ENCODE measurements at regions not wholly inside any gene's neighbourhood (a gene's known extent, or its start where the extent isn't known, plus 50 kb on each side); places are given as distances from the start of the nearest gene placed in this dataset.

DNA sequence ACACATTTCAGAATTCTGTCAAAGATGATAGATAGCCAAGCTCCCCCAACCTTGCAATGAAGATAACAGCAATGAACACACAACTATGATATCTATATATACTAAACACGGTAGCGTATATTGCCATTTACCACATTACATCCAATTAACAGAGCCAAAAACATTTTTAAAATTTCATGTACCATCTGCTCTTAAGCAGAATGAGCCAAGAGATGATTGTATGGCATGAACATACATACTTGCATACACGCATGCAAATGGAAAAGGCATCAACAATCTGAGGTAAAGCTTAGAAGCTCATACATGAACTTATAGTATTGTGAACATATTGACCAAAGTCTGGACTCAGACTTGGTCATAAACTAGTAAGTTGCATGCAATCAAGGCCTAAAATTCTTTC lies 712.9 kb upstream of the GOLIM4 start:
- no peak overlapping the region for H3K4me2 ChIP-seq (ENCODE audit: low read depth, low read length)
- no peaks in the 10 kb centered on the region for H3K9me3 ChIP-seq (replicated peaks; ENCODE audit: insufficient read depth, low read length)
- TF ChIP-seq, protein P1, sequence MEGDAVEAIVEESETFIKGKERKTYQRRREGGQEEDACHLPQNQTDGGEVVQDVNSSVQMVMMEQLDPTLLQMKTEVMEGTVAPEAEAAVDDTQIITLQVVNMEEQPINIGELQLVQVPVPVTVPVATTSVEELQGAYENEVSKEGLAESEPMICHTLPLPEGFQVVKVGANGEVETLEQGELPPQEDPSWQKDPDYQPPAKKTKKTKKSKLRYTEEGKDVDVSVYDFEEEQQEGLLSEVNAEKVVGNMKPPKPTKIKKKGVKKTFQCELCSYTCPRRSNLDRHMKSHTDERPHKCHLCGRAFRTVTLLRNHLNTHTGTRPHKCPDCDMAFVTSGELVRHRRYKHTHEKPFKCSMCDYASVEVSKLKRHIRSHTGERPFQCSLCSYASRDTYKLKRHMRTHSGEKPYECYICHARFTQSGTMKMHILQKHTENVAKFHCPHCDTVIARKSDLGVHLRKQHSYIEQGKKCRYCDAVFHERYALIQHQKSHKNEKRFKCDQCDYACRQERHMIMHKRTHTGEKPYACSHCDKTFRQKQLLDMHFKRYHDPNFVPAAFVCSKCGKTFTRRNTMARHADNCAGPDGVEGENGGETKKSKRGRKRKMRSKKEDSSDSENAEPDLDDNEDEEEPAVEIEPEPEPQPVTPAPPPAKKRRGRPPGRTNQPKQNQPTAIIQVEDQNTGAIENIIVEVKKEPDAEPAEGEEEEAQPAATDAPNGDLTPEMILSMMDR (IDR thresholded peaks at IDR 0.05; ENCODE audit: low read length): no peak
- no peak for TF ChIP-seq EZH2phosphoT487 (IDR thresholded peaks at IDR 0.05; ENCODE audit: low read length)
- no peak for TF ChIP-seq EZH2 (optimal IDR thresholded peaks at IDR 0.05; ENCODE audit: low read depth, low read length)
- H2AFZ ChIP-seq (ENCODE audit: low read length): no peak overlapping the region
- H3K27ac ChIP-seq (ENCODE audit: low read length): no peak overlapping the region
- no peak overlapping the region for H3K9ac ChIP-seq (ENCODE audit: low read length)
- H3K4me1 ChIP-seq (ENCODE audit: low read length): no peaks in the 10 kb centered on the region
- H3K9me2 ChIP-seq (replicated peaks; ENCODE audit: insufficient read depth, low read length): no peaks in the 10 kb centered on the region
- no peak for DNase-seq
- no peaks in the 10 kb centered on the region for H3K36me3 ChIP-seq (replicated peaks; ENCODE audit: insufficient read depth, low read length)
- H3F3A ChIP-seq (ENCODE audit: insufficient read depth, low read length): no peaks in the 10 kb centered on the region
- no peaks in the 10 kb centered on the region for H3K79me2 ChIP-seq (ENCODE audit: low read length)
- no peak overlapping the region for H3K4me3 ChIP-seq (ENCODE audit: low read length)
- no peaks in the 10 kb centered on the region for H4K20me1 ChIP-seq (ENCODE audit: insufficient read depth, low read length)
- H3K27me3 ChIP-seq (replicated peaks; ENCODE audit: insufficient read depth, low read length): no peaks in the 10 kb centered on the region

DNA sequence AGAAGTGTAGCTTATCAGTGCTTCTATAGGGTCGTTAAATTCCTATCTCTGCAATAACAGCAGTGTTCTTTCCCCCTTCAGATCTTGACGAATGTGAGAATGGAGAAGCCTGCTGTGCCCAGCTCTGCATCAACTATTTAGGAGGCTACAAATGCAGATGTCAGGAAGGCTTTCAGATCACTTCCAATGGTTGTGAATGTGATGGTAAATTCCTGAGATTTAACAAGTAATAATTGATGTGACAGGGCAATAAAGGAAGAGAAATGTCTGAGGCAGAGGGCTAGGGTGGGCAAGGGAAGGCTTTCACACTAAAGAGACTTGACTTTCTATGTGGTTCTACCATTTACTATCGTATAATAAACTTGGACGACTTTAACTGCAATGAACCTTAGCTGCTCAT lies 711.7 kb upstream of the GOLIM4 start:
- no peaks in the 10 kb centered on the region for H3K27me3 ChIP-seq (replicated peaks; ENCODE audit: insufficient read depth, low read length)
- H3F3A ChIP-seq (ENCODE audit: insufficient read depth, low read length): no peaks in the 10 kb centered on the region
- no peaks in the 10 kb centered on the region for H3K9me3 ChIP-seq (replicated peaks; ENCODE audit: insufficient read depth, low read length)
- H3K27ac ChIP-seq (ENCODE audit: low read length): no peak overlapping the region
- no peak for TF ChIP-seq EZH2phosphoT487 (IDR thresholded peaks at IDR 0.05; ENCODE audit: low read length)
- no peak overlapping the region for H2AFZ ChIP-seq (ENCODE audit: low read length)
- H3K79me2 ChIP-seq (ENCODE audit: low read length): no peaks in the 10 kb centered on the region
- no peak for DNase-seq
- H3K4me3 ChIP-seq (ENCODE audit: low read length): no peak overlapping the region
- H4K20me1 ChIP-seq (ENCODE audit: insufficient read depth, low read length): no peaks in the 10 kb centered on the region
- no peak overlapping the region for H3K9ac ChIP-seq (ENCODE audit: low read length)
- H3K9me2 ChIP-seq (replicated peaks; ENCODE audit: insufficient read depth, low read length): no peaks in the 10 kb centered on the region
- H3K4me2 ChIP-seq (ENCODE audit: low read depth, low read length): no peak overlapping the region
- H3K4me1 ChIP-seq (ENCODE audit: low read length): no peaks in the 10 kb centered on the region
- H3K36me3 ChIP-seq (replicated peaks; ENCODE audit: insufficient read depth, low read length): no peaks in the 10 kb centered on the region

DNA sequence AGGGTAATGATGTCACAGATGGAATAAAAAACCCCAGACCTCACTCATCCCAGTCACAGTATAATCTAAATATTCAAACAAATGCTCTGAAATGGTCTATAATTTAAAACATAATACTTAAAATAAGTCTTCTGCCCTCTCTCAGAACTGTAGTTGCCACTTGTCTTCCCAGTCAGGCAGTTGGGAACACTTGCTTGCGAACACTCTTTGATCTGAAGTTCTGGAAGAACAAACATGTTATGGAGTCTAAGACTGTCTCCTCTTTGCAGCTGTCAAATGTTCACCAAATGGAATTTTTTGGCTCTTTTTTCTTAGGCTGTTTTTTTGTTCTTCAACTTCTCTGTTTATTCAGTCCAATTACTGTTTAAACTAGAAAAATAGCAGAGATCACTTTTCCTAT lies 711.1 kb upstream of the GOLIM4 start:
- Histone ChIP-seq H3K27me3 (replicated peaks; ENCODE audit: insufficient read depth, low read length) (no peaks in the 10 kb centered on the region), H3K4me3 (ENCODE audit: low read length) (no peak overlapping the region), H3K27ac (ENCODE audit: low read length) (no peak overlapping the region), H3K9me2 (replicated peaks; ENCODE audit: insufficient read depth, low read length) (no peaks in the 10 kb centered on the region), H3K4me1 (ENCODE audit: low read length) (no peaks in the 10 kb centered on the region), H4K20me1 (ENCODE audit: insufficient read depth, low read length) (no peaks in the 10 kb centered on the region), H3K79me2 (ENCODE audit: low read length) (no peaks in the 10 kb centered on the region), H3K4me2 (ENCODE audit: low read depth, low read length) (no peak overlapping the region), H3K9me3 (replicated peaks; ENCODE audit: insufficient read depth, low read length) (no peaks in the 10 kb centered on the region), H3F3A (ENCODE audit: insufficient read depth, low read length) (no peaks in the 10 kb centered on the region), H3K9ac (ENCODE audit: low read length) (no peak overlapping the region), H3K36me3 (replicated peaks; ENCODE audit: insufficient read depth, low read length) (no peaks in the 10 kb centered on the region), H2AFZ (ENCODE audit: low read length) (no peak overlapping the region)
- TF ChIP-seq, protein P1 (IDR thresholded peaks at IDR 0.05; ENCODE audit: low read length): no peak
- TF ChIP-seq EZH2 (optimal IDR thresholded peaks at IDR 0.05; ENCODE audit: low read depth, low read length) (no peak), EZH2phosphoT487 (IDR thresholded peaks at IDR 0.05; ENCODE audit: low read length) (no peak)
- no peak for DNase-seq

DNA sequence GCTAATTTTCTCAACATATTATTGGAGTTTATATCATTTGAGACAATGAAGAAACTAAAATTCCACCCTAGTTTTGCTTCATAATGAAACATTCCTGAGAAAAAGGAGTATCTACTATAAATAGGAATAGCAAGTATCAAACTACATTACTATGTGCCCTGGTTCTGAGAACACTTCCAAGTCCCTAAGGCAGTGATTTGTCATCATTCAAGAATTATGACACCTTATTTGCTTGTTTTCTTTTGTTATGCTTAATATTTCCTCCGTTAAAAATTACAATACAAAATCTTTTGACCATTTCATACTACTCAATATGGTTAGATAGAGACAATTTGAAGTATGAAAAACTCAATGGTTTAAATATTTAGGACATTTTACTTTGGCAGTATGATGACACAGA lies 707.8 kb upstream of the GOLIM4 start:
- TF ChIP-seq EZH2 (optimal IDR thresholded peaks at IDR 0.05; ENCODE audit: low read depth, low read length): no peak
- TF ChIP-seq, protein P1 (IDR thresholded peaks at IDR 0.05; ENCODE audit: low read length): no peak
- TF ChIP-seq EZH2phosphoT487 (IDR thresholded peaks at IDR 0.05; ENCODE audit: low read length): no peak
- Histone ChIP-seq H3K9ac (ENCODE audit: low read length) (no peak overlapping the region), H3K4me3 (ENCODE audit: low read length) (no peak overlapping the region), H3K9me2 (replicated peaks; ENCODE audit: insufficient read depth, low read length) (no peaks in the 10 kb centered on the region), H3K9me3 (replicated peaks; ENCODE audit: insufficient read depth, low read length) (no peaks in the 10 kb centered on the region), H3K36me3 (replicated peaks; ENCODE audit: insufficient read depth, low read length) (no peaks in the 10 kb centered on the region), H2AFZ (ENCODE audit: low read length) (no peak overlapping the region), H3K79me2 (ENCODE audit: low read length) (no peaks in the 10 kb centered on the region), H3K27me3 (replicated peaks; ENCODE audit: insufficient read depth, low read length) (no peaks in the 10 kb centered on the region), H4K20me1 (ENCODE audit: insufficient read depth, low read length) (no peaks in the 10 kb centered on the region), H3K4me1 (ENCODE audit: low read length) (no peaks in the 10 kb centered on the region), H3F3A (ENCODE audit: insufficient read depth, low read length) (no peaks in the 10 kb centered on the region), H3K27ac (ENCODE audit: low read length) (no peak overlapping the region), H3K4me2 (ENCODE audit: low read depth, low read length) (no peak overlapping the region)
- no peak for DNase-seq

Data from MM.1S (cell line).